Tibial nerve (tissue), 4 donors: ENCODE measurements at regions not wholly inside any gene's neighbourhood (a gene's known extent, or its start where the extent isn't known, plus 50 kb on each side); places are given as distances from the start of the nearest gene placed in this dataset.
A peak's percentile ranks its signal among the peaks of the same experiment; 100 is the strongest.

Experiments
- DNase-seq, 2 donors: peaks; one replicate each; pipeline ENCODE4 v3.0.0-alpha.2; 2019; ENCODE audit warnings: low spot score in 2 of 2
- H3K27ac ChIP-seq, 4 donors: fragments of 200-600 bp; sonication (generic) in 3 of 4; one replicate each; pipeline ENCODE4 v1.5.1; 2017 to 2019; ENCODE audit warnings: mild to moderate bottlenecking in 1 of 4
- H3K27me3 ChIP-seq, 2 donors: fragments of 200-600 bp; sonication (generic) in 1 of 2; one replicate each; pipeline versions ENCODE4 v1.5.1 to v1.6.0; 2017 to 2019
- H3K36me3 ChIP-seq, 3 donors: fragments of 200-600 bp; sonication (generic); one replicate each; pipeline ENCODE4 v1.5.1; 2018 to 2019
- H3K4me1 ChIP-seq, 4 donors: fragments of 200-600 bp; sonication (generic) in 3 of 4; one replicate each; pipeline ENCODE4 v1.5.1; 2017 to 2019
- H3K4me3 ChIP-seq, 4 donors: fragments of 200-600 bp; sonication (generic) in 3 of 4; one replicate each; pipeline ENCODE4 v1.5.1; 2017 to 2019; ENCODE audit warnings: mild to moderate bottlenecking in 1 of 4, moderate library complexity in 1 of 4
- H3K9me3 ChIP-seq, 4 donors: fragments of 200-600 bp; sonication (generic) in 3 of 4; one replicate each; pipeline ENCODE4 v1.5.1; 2017 to 2019
- EP300 ChIP-seq, 2 donors: sonication (generic); formaldehyde crosslinking; IDR thresholded peaks; one replicate each; pipeline ENCODE4 v1.6.1; 2017; ENCODE audit warnings: antibody characterized with exemption in 2 of 2, mild to moderate bottlenecking in 1 of 2
- POLR2A ChIP-seq, 2 donors: fragments of 450-650 bp; IDR thresholded peaks; one replicate each; pipeline ENCODE4 v1.6.1; 2017; ENCODE audit warnings: antibody characterized with exemption in 2 of 2, mild to moderate bottlenecking in 2 of 2, moderate library complexity in 2 of 2
- WGBS, 2 donors: methylation state at CpG; one replicate each; pipeline ENCODE4 v1.1.5; 2018; 5-methylcytosine and 5-hydroxymethylcytosine counted together
- TF ChIP-seq, protein P1 (sequence below), 5 experiments: fragments of 200-600 bp in 3 of 5; fragments of 450-650 bp in 2 of 5; sonication (generic) in 3 of 5; IDR thresholded peaks; one replicate each; pipeline ENCODE4 v1.5.1; 2016 to 2019; ENCODE audit warnings: antibody characterized with exemption in 5 of 5, mild to moderate bottlenecking in 3 of 5, moderate library complexity in 2 of 5

DNA sequence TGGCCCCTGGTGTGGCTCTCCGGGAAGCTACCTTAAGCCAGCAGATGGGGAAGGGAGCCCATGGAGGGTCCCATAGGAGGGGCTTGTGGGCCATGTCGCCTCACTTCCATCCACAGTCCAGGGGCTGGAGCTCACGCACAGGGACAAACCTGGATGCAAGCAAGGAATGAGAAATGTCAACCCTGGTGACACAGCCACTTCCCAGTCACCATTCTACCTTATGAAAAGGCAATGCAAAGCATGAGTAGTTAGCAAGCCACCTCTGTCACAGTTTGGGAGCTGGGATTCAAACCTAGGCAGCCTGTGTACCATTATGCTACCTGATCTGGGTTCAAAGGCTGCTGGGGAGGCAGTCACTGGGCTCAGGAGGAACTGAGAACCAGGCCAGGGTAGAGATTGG, 170.0 kb upstream of the KLHL29 start:
- TF ChIP-seq POLR2A (IDR thresholded peaks at IDR 0.05) (no peak), EP300 (IDR thresholded peaks at IDR 0.05) (no peak)
- TF ChIP-seq, protein P1, sequence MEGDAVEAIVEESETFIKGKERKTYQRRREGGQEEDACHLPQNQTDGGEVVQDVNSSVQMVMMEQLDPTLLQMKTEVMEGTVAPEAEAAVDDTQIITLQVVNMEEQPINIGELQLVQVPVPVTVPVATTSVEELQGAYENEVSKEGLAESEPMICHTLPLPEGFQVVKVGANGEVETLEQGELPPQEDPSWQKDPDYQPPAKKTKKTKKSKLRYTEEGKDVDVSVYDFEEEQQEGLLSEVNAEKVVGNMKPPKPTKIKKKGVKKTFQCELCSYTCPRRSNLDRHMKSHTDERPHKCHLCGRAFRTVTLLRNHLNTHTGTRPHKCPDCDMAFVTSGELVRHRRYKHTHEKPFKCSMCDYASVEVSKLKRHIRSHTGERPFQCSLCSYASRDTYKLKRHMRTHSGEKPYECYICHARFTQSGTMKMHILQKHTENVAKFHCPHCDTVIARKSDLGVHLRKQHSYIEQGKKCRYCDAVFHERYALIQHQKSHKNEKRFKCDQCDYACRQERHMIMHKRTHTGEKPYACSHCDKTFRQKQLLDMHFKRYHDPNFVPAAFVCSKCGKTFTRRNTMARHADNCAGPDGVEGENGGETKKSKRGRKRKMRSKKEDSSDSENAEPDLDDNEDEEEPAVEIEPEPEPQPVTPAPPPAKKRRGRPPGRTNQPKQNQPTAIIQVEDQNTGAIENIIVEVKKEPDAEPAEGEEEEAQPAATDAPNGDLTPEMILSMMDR (IDR thresholded peaks at IDR 0.05): no peak
- H3K27ac ChIP-seq: no peak overlapping the region
- H3K4me3 ChIP-seq: no peak overlapping the region
- 89 to 93% methylated on average over 3 of the region's 3 CpGs for WGBS, 2 donors
- no peaks in the 10 kb centered on the region for H3K4me1 ChIP-seq
- no peaks in the 10 kb centered on the region for H3K36me3 ChIP-seq
- H3K27me3 ChIP-seq: no peaks in the 10 kb centered on the region
- DNase-seq: no peak
- peaks cover 0 to 9% (median 0%) of the 10 kb centered on the region in 4 donors for H3K9me3 ChIP-seq

DNA sequence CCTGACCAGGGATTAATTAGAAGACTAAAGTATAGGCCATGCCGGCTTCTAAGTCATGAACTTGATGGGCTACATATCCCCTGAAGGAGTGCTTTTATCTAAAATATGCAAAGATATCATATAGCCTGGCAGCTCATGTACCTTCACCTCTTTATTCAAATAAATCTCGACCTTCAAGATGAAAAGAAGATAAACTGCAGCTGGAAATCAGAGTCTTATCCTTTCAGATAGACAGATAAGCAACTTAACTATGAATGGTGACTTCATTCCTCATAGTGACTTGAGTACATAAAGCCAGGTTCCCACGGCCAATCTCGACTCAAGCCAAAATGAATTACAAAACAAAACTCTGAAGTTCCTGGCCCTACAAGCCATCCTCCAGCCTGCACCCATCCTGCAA, 165.3 kb upstream of the KLHL29 start:
- TF ChIP-seq, protein P1 (IDR thresholded peaks at IDR 0.05): no peak
- TF ChIP-seq EP300 (IDR thresholded peaks at IDR 0.05) (no peak), POLR2A (IDR thresholded peaks at IDR 0.05) (no peak)
- Histone ChIP-seq H3K27ac (no peak overlapping the region), H3K36me3 (no peaks in the 10 kb centered on the region), H3K4me3 (no peak overlapping the region), H3K9me3 (peaks cover 0 to 9% (median 0%) of the 10 kb centered on the region in 4 donors), H3K27me3 (no peaks in the 10 kb centered on the region), H3K4me1 (peaks cover 0 to 3% (median 0%) of the 10 kb centered on the region in 4 donors)
- no peak for DNase-seq
- WGBS, 2 donors: 74 to 76% methylated on average over 4 of the region's 4 CpGs

DNA sequence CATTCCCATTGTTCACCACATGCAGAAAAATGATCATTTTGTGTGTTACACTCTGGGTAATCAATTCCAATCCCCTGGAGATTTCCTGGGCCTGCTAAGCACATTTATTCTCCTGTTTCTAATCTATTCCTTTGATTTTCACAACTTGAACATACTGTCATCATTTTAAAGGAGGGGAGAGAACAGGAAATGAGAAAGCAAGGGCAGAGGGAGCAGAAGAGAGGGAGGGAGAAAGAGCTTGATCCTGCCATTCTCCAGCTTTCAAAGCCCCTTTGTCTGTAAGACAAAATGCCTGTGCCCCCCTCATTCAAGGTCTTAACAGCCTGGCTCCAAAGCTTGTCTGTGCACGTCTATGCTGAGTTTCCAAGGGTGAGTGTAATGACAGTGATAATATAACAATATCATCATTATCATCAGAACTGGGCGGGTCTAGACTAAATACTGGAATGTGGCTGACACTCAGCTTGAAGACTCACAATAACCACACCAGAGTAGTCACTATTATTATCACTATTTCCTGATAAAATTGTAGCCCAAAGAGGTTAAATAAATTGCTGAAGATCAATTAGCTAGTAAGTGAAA, 164.4 kb upstream of the KLHL29 start:
- Histone ChIP-seq H3K36me3 (no peaks in the 10 kb centered on the region), H3K9me3 (peaks cover 0 to 9% (median 0%) of the 10 kb centered on the region in 4 donors), H3K4me1 (peaks cover 0 to 3% (median 0%) of the 10 kb centered on the region in 4 donors), H3K27ac (peak overlapping the region in 1 of 4 donors; percentile 28), H3K4me3 (no peak overlapping the region), H3K27me3 (no peaks in the 10 kb centered on the region)
- TF ChIP-seq, protein P1 (IDR thresholded peaks at IDR 0.05): no peak
- no peak for TF ChIP-seq POLR2A (IDR thresholded peaks at IDR 0.05)
- no peak for TF ChIP-seq EP300 (IDR thresholded peaks at IDR 0.05)
- DNase-seq: no peak
- 42 to 46% methylated on average over 2 of the region's 2 CpGs for WGBS, 2 donors

DNA sequence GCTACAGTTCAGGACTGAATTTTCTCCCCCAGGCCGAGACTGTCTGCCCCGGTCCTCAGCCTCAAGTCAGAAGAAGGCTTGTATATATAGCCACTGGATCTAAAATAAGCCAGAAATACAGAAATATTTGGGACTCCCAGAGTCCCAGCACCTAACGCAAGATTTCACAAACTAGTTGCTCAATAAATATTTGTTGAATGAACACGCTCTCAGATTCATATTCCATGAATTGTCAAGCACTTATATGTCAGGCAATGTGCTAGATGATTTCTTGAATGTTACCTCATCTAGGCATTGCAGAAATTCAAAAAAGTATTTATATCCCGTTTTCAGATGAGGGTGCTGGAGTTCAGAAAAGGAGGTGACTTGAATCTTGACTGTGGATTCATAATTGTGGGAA, 163.7 kb upstream of the KLHL29 start:
- H3K9me3 ChIP-seq: peaks cover 0 to 2% (median 0%) of the 10 kb centered on the region in 4 donors
- no peak overlapping the region for H3K4me3 ChIP-seq
- TF ChIP-seq POLR2A (IDR thresholded peaks at IDR 0.05) (no peak), EP300 (IDR thresholded peaks at IDR 0.05) (no peak)
- TF ChIP-seq, protein P1 (IDR thresholded peaks at IDR 0.05): no peak
- DNase-seq: no peak
- H3K36me3 ChIP-seq: no peaks in the 10 kb centered on the region
- H3K27ac ChIP-seq: no peak overlapping the region
- no peaks in the 10 kb centered on the region for H3K27me3 ChIP-seq
- peaks cover 0 to 3% (median 0%) of the 10 kb centered on the region in 4 donors for H3K4me1 ChIP-seq
- 76 to 81% methylated on average over 5 of the region's 5 CpGs for WGBS, 2 donors

DNA sequence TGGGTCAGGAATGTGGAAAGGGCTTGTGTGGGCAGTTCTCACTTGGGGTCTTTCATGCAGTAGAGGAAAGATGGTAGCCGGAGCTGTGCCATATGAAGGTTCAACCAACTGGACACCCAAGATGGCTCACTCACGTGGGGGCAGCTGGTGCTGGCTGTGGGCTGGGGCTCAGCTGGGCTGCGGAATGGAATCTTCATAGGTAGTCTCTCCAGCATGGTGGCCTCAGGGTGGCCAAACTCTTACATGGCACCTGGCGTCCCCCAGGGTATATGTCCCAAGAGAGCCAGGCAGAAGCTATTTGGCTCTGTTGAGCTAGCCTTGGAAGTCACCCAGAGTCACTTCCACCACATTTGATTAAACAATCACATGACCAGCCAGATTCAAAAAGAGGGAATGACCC, 163.1 kb upstream of the KLHL29 start:
- no peaks in the 10 kb centered on the region for H3K9me3 ChIP-seq
- no peak overlapping the region for H3K4me3 ChIP-seq
- no peaks in the 10 kb centered on the region for H3K27me3 ChIP-seq
- no peaks in the 10 kb centered on the region for H3K36me3 ChIP-seq
- H3K4me1 ChIP-seq: peaks cover 0 to 3% (median 0%) of the 10 kb centered on the region in 4 donors
- DNase-seq: no peak
- TF ChIP-seq, protein P1 (IDR thresholded peaks at IDR 0.05): no peak
- TF ChIP-seq POLR2A (IDR thresholded peaks at IDR 0.05): no peak
- TF ChIP-seq EP300 (IDR thresholded peaks at IDR 0.05): no peak
- WGBS, 2 donors: 82 to 90% methylated on average over 4 of the region's 4 CpGs
- no peak overlapping the region for H3K27ac ChIP-seq
